ENCODE measurements at regions not wholly inside any gene's neighbourhood (a gene's known extent, or its start where the extent isn't known, plus 50 kb on each side); places are given as distances from the start of the nearest gene placed in this dataset.

GRCh38 chr4:41483771-41484170 lies 54.2 kb upstream of the LIMCH1 start:
- TF ChIP-seq RAD21 (IDR thresholded peaks at IDR 0.05; ENCODE audit: low read depth) (no peak), YY1 (IDR thresholded peaks at IDR 0.05; ENCODE audit: low read depth) (no peak), MAX (IDR thresholded peaks at IDR 0.05) (no peak)

GRCh38 chr4:41485041-41485440 lies 52.9 kb upstream of the LIMCH1 start:
- no peak for TF ChIP-seq CEBPB (IDR thresholded peaks at IDR 0.05)
- no peak for TF ChIP-seq TEAD4 (IDR thresholded peaks at IDR 0.05)
- no peak for TF ChIP-seq FOXM1 (IDR thresholded peaks at IDR 0.05; ENCODE audit: borderline replicate concordance, low read depth)
- no peak for TF ChIP-seq TAF1 (IDR thresholded peaks at IDR 0.05; ENCODE audit: low read depth)
- no peak for TF ChIP-seq NFIC (IDR thresholded peaks at IDR 0.05)
- TF ChIP-seq ZBTB7A (IDR thresholded peaks at IDR 0.05; ENCODE audit: low read depth) = no peak
- no peak for TF ChIP-seq REST (IDR thresholded peaks at IDR 0.05; ENCODE audit: low read depth)
- no peak for TF ChIP-seq MAX (IDR thresholded peaks at IDR 0.05)
- no peak for TF ChIP-seq EGR1 (IDR thresholded peaks at IDR 0.05)
- no peak for TF ChIP-seq RAD21 (IDR thresholded peaks at IDR 0.05; ENCODE audit: low read depth)

- no peak for TF ChIP-seq MAX (IDR thresholded peaks at IDR 0.05)
These were observed 50.0 kb upstream of the LIMCH1 start for GRCh38 chr4:41487868-41488440.
